GM12878 (cell line): ENCODE measurements at regions not wholly inside any gene's neighbourhood (a gene's known extent, or its start where the extent isn't known, plus 50 kb on each side); places are given as distances from the start of the nearest gene placed in this dataset.
"Not testable (repeated sequence)": the region's sequence is repeated elsewhere in the genome, so short reads cannot be mapped to it uniquely, and the experiment has no call there.

Source experiments
- ATAC-seq: fragments of 200-7000 bp; cut with Tn5 transposase; 3 replicates; pipeline ENCODE4 v1.9.1; 2020; ENCODE audit warnings: mild to moderate bottlenecking, moderate library complexity
- BruUV-seq: library from RNA; stranded (reverse); fragments of 400-500 nt; replicated peaks from 2 replicates; lab custom pipeline; 2021; lab: Mats Ljungman, UMichigan
- CTCF ChIA-PET: fragments of 300-600 bp; sonication (Branson Sonifier 250); formaldehyde crosslinking; extraction: SDS; loops from one replicate; lab custom pipeline; 2021; ENCODE audit warnings: inconsistent platforms; lab: Yijun Ruan, JAX
- POLR2A ChIA-PET: fragments of 350-600 bp; formaldehyde crosslinking; extraction: SDS; loops from one replicate; lab custom pipeline; 2021; ENCODE audit warnings: inconsistent platforms; lab: Charles Lee
- RAD21 ChIA-PET: fragments of 300-600 bp; sonication (Branson Sonifier 250); formaldehyde crosslinking; loops from one replicate; lab custom pipeline; 2023; ENCODE audit warnings: antibody characterized with exemption; ENCODE audit not compliant: unreplicated experiment; lab: Charles Lee
- SMC1A ChIA-PET: fragments of 300-600 bp; sonication (Branson Sonifier 250); formaldehyde crosslinking; loops from one replicate; lab custom pipeline; 2023; ENCODE audit not compliant: unreplicated experiment, uncharacterized antibody; lab: Charles Lee
- DNase-seq: peaks from one replicate; pipeline ENCODE4 v3.0.0-alpha.2; 2011; ENCODE audit warnings: low read depth, low spot score
- FAIRE-seq: peaks from 3 replicates; lab custom pipeline; 2011; peaks lifted over from hg19 to GRCh38; lab: Jason Lieb, UNC
- H2AFZ ChIP-seq: 2 replicates; pipeline ENCODE4 v1.6.0; 2011; ENCODE audit warnings: low read depth, low read length, control low read depth; ENCODE audit not compliant: control insufficient read depth
- H3K27ac ChIP-seq: 2 replicates; pipeline ENCODE4 v1.5.1; 2011; ENCODE audit warnings: control low read depth; ENCODE audit not compliant: control insufficient read depth, insufficient read depth
- H3K27me3 ChIP-seq, 2 experiments: replicated peaks in 1 of 2; 2 replicates each; pipeline versions ENCODE4 v1.6.0 to v1.6.1; 2011; ENCODE audit warnings: low read length in 1 of 2; ENCODE audit not compliant: control insufficient read depth in 2 of 2, insufficient read depth in 2 of 2
- H3K36me3 ChIP-seq, 2 experiments: 2 replicates each; pipeline ENCODE4 v1.5.1; 2011; ENCODE audit warnings: low read length in 1 of 2; ENCODE audit not compliant: control insufficient read depth in 2 of 2, insufficient read depth in 2 of 2
- H3K4me1 ChIP-seq: 2 replicates; pipeline ENCODE4 v1.6.1; 2011; ENCODE audit warnings: mild to moderate bottlenecking, low read length, moderate library complexity, mixed read lengths; ENCODE audit not compliant: control insufficient read depth, insufficient read depth
- H3K4me2 ChIP-seq: 2 replicates; pipeline ENCODE4 v1.6.0; 2011; ENCODE audit warnings: control low read depth; ENCODE audit not compliant: control insufficient read depth, insufficient read depth
- H3K4me3 ChIP-seq: fragments of 200-600 bp; sonication (generic); 2 replicates; pipeline ENCODE4 v1.5.1; 2016
- H3K79me2 ChIP-seq: 2 replicates; pipeline ENCODE4 v1.6.0; 2011; ENCODE audit warnings: low read length; ENCODE audit not compliant: control insufficient read depth, insufficient read depth
- H3K9ac ChIP-seq: 2 replicates; pipeline ENCODE4 v1.8.0; 2011; ENCODE audit warnings: low read length, control low read depth, mixed read lengths; ENCODE audit not compliant: control insufficient read depth, insufficient read depth
- H3K9me3 ChIP-seq: replicated peaks from 3 replicates; pipeline ENCODE4 v1.5.1; 2011; ENCODE audit warnings: mild to moderate bottlenecking, low read length; ENCODE audit not compliant: control insufficient read depth, insufficient read depth
- H4K20me1 ChIP-seq: 2 replicates; pipeline ENCODE4 v1.6.0; 2011; ENCODE audit not compliant: control insufficient read depth, insufficient read depth
- WGBS: methylation state at CpG from one replicate; pipeline ENCODE4 v1.1.6; 2016; ENCODE audit warnings: low lambda C conversion rate; ENCODE audit not compliant: insufficient replicate concordance, insufficient coverage; ENCODE audit errors: missing lambda C conversion rate; 5-methylcytosine and 5-hydroxymethylcytosine counted together
- in situ Hi-C: fragments of 300-500 bp; cut with MboI; formaldehyde crosslinking; loops from 9 replicates; pipeline ENCODE4 v1.14.3; 2018; ENCODE audit warnings: mixed read lengths
- intact Hi-C: fragments of 100-400 bp; cut with micrococcal nuclease; formaldehyde crosslinking; loops from one replicate; pipeline ENCODE4 v1.14.2; 2022; ENCODE audit not compliant: unreplicated experiment
- TF ChIP-seq, protein P1 (sequence below): fragments of 450-650 bp; formaldehyde crosslinking; IDR thresholded peaks from 2 replicates; pipeline ENCODE4 v1.5.0; 2022; ENCODE audit warnings: mild to moderate bottlenecking, missing genetic modification characterization
- TF ChIP-seq, protein P2 (sequence below): fragments of 450-650 bp; IDR thresholded peaks from 2 replicates; pipeline ENCODE4 v1.6.1; 2017; ENCODE audit warnings: antibody characterized with exemption, mild to moderate bottlenecking, moderate library complexity

DNA sequence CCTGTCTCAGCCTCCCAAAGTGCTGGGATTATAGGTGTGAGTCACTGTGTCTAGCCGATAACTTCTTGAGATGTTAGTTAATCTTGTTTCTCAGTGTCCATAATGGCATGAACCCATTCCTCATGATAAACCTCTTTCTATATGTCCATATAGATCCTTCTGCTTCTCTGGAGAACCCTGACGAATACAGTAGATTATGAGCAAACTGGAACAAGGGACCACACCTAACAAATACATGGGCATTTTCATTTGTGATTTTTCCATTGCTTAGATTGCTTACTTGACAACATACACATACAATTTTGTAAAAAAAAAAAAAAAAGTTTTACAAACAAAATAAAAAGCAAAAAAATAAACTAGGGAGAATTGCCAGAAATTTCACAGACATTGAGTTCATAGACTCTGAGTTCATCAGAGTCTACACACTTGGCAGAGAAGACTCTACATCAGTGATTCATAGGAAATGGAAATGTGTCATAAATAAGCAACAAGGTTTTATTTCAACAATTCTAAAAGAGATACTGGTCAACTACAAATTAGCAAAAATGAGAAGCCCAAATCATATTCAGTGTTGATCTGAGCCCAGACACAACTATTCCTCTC is 96.7 kb downstream of the GALR1 start (continued):
- TF ChIP-seq, protein P1, sequence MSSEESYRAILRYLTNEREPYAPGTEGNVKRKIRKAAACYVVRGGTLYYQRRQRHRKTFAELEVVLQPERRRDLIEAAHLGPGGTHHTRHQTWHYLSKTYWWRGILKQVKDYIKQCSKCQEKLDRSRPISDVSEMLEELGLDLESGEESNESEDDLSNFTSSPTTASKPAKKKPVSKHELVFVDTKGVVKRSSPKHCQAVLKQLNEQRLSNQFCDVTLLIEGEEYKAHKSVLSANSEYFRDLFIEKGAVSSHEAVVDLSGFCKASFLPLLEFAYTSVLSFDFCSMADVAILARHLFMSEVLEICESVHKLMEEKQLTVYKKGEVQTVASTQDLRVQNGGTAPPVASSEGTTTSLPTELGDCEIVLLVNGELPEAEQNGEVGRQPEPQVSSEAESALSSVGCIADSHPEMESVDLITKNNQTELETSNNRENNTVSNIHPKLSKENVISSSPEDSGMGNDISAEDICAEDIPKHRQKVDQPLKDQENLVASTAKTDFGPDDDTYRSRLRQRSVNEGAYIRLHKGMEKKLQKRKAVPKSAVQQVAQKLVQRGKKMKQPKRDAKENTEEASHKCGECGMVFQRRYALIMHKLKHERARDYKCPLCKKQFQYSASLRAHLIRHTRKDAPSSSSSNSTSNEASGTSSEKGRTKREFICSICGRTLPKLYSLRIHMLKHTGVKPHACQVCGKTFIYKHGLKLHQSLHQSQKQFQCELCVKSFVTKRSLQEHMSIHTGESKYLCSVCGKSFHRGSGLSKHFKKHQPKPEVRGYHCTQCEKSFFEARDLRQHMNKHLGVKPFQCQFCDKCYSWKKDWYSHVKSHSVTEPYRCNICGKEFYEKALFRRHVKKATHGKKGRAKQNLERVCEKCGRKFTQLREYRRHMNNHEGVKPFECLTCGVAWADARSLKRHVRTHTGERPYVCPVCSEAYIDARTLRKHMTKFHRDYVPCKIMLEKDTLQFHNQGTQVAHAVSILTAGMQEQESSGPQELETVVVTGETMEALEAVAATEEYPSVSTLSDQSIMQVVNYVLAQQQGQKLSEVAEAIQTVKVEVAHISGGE (CRISPR knock-in tag), result no peak
- TF ChIP-seq, protein P2, sequence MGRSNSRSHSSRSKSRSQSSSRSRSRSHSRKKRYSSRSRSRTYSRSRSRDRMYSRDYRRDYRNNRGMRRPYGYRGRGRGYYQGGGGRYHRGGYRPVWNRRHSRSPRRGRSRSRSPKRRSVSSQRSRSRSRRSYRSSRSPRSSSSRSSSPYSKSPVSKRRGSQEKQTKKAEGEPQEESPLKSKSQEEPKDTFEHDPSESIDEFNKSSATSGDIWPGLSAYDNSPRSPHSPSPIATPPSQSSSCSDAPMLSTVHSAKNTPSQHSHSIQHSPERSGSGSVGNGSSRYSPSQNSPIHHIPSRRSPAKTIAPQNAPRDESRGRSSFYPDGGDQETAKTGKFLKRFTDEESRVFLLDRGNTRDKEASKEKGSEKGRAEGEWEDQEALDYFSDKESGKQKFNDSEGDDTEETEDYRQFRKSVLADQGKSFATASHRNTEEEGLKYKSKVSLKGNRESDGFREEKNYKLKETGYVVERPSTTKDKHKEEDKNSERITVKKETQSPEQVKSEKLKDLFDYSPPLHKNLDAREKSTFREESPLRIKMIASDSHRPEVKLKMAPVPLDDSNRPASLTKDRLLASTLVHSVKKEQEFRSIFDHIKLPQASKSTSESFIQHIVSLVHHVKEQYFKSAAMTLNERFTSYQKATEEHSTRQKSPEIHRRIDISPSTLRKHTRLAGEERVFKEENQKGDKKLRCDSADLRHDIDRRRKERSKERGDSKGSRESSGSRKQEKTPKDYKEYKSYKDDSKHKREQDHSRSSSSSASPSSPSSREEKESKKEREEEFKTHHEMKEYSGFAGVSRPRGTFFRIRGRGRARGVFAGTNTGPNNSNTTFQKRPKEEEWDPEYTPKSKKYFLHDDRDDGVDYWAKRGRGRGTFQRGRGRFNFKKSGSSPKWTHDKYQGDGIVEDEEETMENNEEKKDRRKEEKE, result no peak

DNA sequence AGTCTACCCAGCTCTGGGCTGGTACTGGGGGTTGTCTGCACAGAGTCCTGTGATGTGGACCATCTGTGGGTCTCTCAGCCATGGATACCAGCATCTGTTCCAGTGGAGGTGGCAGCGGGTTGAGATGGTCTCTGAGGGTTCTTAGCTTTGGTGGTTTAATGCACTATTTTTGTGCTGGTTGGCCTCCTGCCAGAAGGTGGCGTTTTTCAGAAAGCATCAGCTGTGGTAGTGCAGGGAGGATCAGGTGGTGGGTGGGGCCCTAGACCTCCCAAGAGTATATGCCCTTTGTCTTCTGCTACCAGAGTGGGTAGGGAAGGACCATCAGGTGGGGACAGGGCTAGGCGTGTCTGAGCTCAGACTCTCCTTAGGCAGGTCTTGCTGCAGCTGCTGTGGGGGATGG is 103.7 kb downstream of the GALR1 start:
- H3K4me3 ChIP-seq, POLR2A ChIA-PET, H3K9ac ChIP-seq, H3K27ac ChIP-seq, H3K27me3 ChIP-seq, H3K79me2 ChIP-seq, H4K20me1 ChIP-seq, FAIRE-seq, SMC1A ChIA-PET, H2AFZ ChIP-seq, H3K4me2 ChIP-seq, BruUV-seq, H3K9me3 ChIP-seq, in situ Hi-C loops, RAD21 ChIA-PET, H3K4me1 ChIP-seq, intact Hi-C loops, CTCF ChIA-PET, DNase-seq, H3K36me3 ChIP-seq, ATAC-seq: not testable (repeated sequence)
- 38% methylated on average over 3 of the region's 3 CpGs for WGBS
